ENCODE measurements at regions not wholly inside any gene's neighbourhood (a gene's known extent, or its start where the extent isn't known, plus 50 kb on each side); places are given as distances from the start of the nearest gene placed in this dataset.

GRCh38 chr6:153947808-153948447, 91.1 kb upstream of the OPRM1 start:
- ATAC-seq (no peak), DNase-seq (ENCODE audit: extremely low read depth in 1 of 4, low spot score in 3 of 4) (peak; percentile 7 to 21 (median 16)), FAIRE-seq (no peak)
- ChIA-PET CTCF (ENCODE audit: low intra/inter-chr PET ratio) (no interaction called here), POLR2A (interaction anchor here (0.7 kb wide), 1 partner anchor 17 kb away, joined by 3 read pairs; no protein-coding TSS in a partner anchor)
- in situ Hi-C loops (cut with MboI) (no loop called here), intact Hi-C loops (cut with micrococcal nuclease) (no loop called here)
- no TSS peak for BruUV-seq (replicated peaks)
- H3K4me3 ChIP-seq: no peak overlapping the region
- no peaks in the 10 kb centered on the region for H3K4me1 ChIP-seq (replicated peaks in 1 of 2; ENCODE audit: control insufficient read depth in 2 of 2, insufficient read depth in 2 of 2, low read length in 2 of 2)
- 5% methylated on average over 5 of the region's 5 CpGs for WGBS (ENCODE audit: insufficient coverage, low coverage, missing lambda C conversion rate)
- no peak overlapping the region for H3K9ac ChIP-seq (ENCODE audit: insufficient read depth in 1 of 2, low read depth in 2 of 2, low read length in 2 of 2)
- H3K4me2 ChIP-seq (ENCODE audit: insufficient read depth, low read length): no peak overlapping the region
- H3K36me3 ChIP-seq (ENCODE audit: control insufficient read depth, insufficient read depth, low read length): no peaks in the 10 kb centered on the region
- no peaks in the 10 kb centered on the region for H3K9me1 ChIP-seq (ENCODE audit: control insufficient read depth, insufficient read depth, low read length)
- no peaks in the 10 kb centered on the region for H3K79me2 ChIP-seq (ENCODE audit: control insufficient read depth, insufficient read depth, low read length)
- H2AFZ ChIP-seq (ENCODE audit: low read depth, low read length): no peak overlapping the region
- H3K27ac ChIP-seq (ENCODE audit: extremely low read depth, low read depth, low read length): no peak overlapping the region
- no peaks in the 10 kb centered on the region for H3K27me3 ChIP-seq (ENCODE audit: control insufficient read depth in 2 of 2, insufficient read depth in 2 of 2, low read length in 2 of 2)
- no peaks in the 10 kb centered on the region for H4K20me1 ChIP-seq (replicated peaks; ENCODE audit: control insufficient read depth, insufficient read depth, low read length)
- no peaks in the 10 kb centered on the region for H3K9me3 ChIP-seq (replicated peaks; ENCODE audit: control insufficient read depth, insufficient read depth, low read depth, low read length)
- TF ChIP-seq ZNF41 (CRISPR knock-in tag; conservative IDR thresholded peaks at IDR 0.05): no peak
- peak in 1 of 2 experiments; percentile 42; a peak in 1 of 4 replicates for TF ChIP-seq RAD21 (CRISPR knock-in tag; conservative IDR thresholded peaks at IDR 0.05 in 1 of 2, IDR thresholded peaks at IDR 0.05 in 1 of 2)
- peak; percentile 44 to 70 (median 56); a peak in 5 of 6 replicates for TF ChIP-seq CTCF (IDR thresholded peaks at IDR 0.05 in 2 of 3, conservative IDR thresholded peaks at IDR 0.05 in 1 of 3; ENCODE audit: insufficient read depth in 2 of 3, low read depth in 1 of 3, low read length in 3 of 3)
